SH-SY5Y (cell line): ENCODE measurements at regions not wholly inside any gene's neighbourhood (a gene's known extent, or its start where the extent isn't known, plus 50 kb on each side); places are given as distances from the start of the nearest gene placed in this dataset.

Experiments used
- GATA2 ChIP-seq: IDR thresholded peaks from 2 replicates; pipeline ENCODE4 v1.6.1; 2011; ENCODE audit warnings: mild to moderate bottlenecking, low read depth, low read length
- GATA3 ChIP-seq: IDR thresholded peaks from 2 replicates; pipeline ENCODE4 v1.6.1; 2011; ENCODE audit warnings: low read depth, mild to moderate bottlenecking, low read length, moderate library complexity

- TF ChIP-seq GATA3 (no peak), GATA2 (no peak)
These were observed 93.5 kb upstream of the ARHGAP20 start for GRCh38 chr11:110805756-110806155.
